GM12878 (cell line): ENCODE measurements at regions not wholly inside any gene's neighbourhood (a gene's known extent, or its start where the extent isn't known, plus 50 kb on each side); places are given as distances from the start of the nearest gene placed in this dataset.

ENCODE experiments used
- ATAC-seq: fragments of 200-7000 bp; cut with Tn5 transposase; 3 replicates; pipeline ENCODE4 v1.9.1; 2020; ENCODE audit warnings: mild to moderate bottlenecking, moderate library complexity
- BruUV-seq: library from RNA; stranded (reverse); fragments of 400-500 nt; replicated peaks from 2 replicates; lab custom pipeline; 2021; lab: Mats Ljungman, UMichigan
- CTCF ChIA-PET: fragments of 300-600 bp; sonication (Branson Sonifier 250); formaldehyde crosslinking; extraction: SDS; loops from one replicate; lab custom pipeline; 2021; ENCODE audit warnings: inconsistent platforms; lab: Yijun Ruan, JAX
- POLR2A ChIA-PET: fragments of 350-600 bp; formaldehyde crosslinking; extraction: SDS; loops from one replicate; lab custom pipeline; 2021; ENCODE audit warnings: inconsistent platforms; lab: Charles Lee
- RAD21 ChIA-PET: fragments of 300-600 bp; sonication (Branson Sonifier 250); formaldehyde crosslinking; loops from one replicate; lab custom pipeline; 2023; ENCODE audit warnings: antibody characterized with exemption; ENCODE audit not compliant: unreplicated experiment; lab: Charles Lee
- SMC1A ChIA-PET: fragments of 300-600 bp; sonication (Branson Sonifier 250); formaldehyde crosslinking; loops from one replicate; lab custom pipeline; 2023; ENCODE audit not compliant: unreplicated experiment, uncharacterized antibody; lab: Charles Lee
- DNase-seq: peaks from one replicate; pipeline ENCODE4 v3.0.0-alpha.2; 2011; ENCODE audit warnings: low read depth, low spot score
- FAIRE-seq: peaks from 3 replicates; lab custom pipeline; 2011; peaks lifted over from hg19 to GRCh38; lab: Jason Lieb, UNC
- H2AFZ ChIP-seq: 2 replicates; pipeline ENCODE4 v1.6.0; 2011; ENCODE audit warnings: low read depth, low read length, control low read depth; ENCODE audit not compliant: control insufficient read depth
- H3K27ac ChIP-seq: 2 replicates; pipeline ENCODE4 v1.5.1; 2011; ENCODE audit warnings: control low read depth; ENCODE audit not compliant: control insufficient read depth, insufficient read depth
- H3K27me3 ChIP-seq, 2 experiments: replicated peaks in 1 of 2; 2 replicates each; pipeline versions ENCODE4 v1.6.0 to v1.6.1; 2011; ENCODE audit warnings: low read length in 1 of 2; ENCODE audit not compliant: control insufficient read depth in 2 of 2, insufficient read depth in 2 of 2
- H3K36me3 ChIP-seq, 2 experiments: 2 replicates each; pipeline ENCODE4 v1.5.1; 2011; ENCODE audit warnings: low read length in 1 of 2; ENCODE audit not compliant: control insufficient read depth in 2 of 2, insufficient read depth in 2 of 2
- H3K4me1 ChIP-seq: 2 replicates; pipeline ENCODE4 v1.6.1; 2011; ENCODE audit warnings: mild to moderate bottlenecking, low read length, moderate library complexity, mixed read lengths; ENCODE audit not compliant: control insufficient read depth, insufficient read depth
- H3K4me2 ChIP-seq: 2 replicates; pipeline ENCODE4 v1.6.0; 2011; ENCODE audit warnings: control low read depth; ENCODE audit not compliant: control insufficient read depth, insufficient read depth
- H3K4me3 ChIP-seq: fragments of 200-600 bp; sonication (generic); 2 replicates; pipeline ENCODE4 v1.5.1; 2016
- H3K79me2 ChIP-seq: 2 replicates; pipeline ENCODE4 v1.6.0; 2011; ENCODE audit warnings: low read length; ENCODE audit not compliant: control insufficient read depth, insufficient read depth
- H3K9ac ChIP-seq: 2 replicates; pipeline ENCODE4 v1.8.0; 2011; ENCODE audit warnings: low read length, control low read depth, mixed read lengths; ENCODE audit not compliant: control insufficient read depth, insufficient read depth
- H3K9me3 ChIP-seq: replicated peaks from 3 replicates; pipeline ENCODE4 v1.5.1; 2011; ENCODE audit warnings: mild to moderate bottlenecking, low read length; ENCODE audit not compliant: control insufficient read depth, insufficient read depth
- H4K20me1 ChIP-seq: 2 replicates; pipeline ENCODE4 v1.6.0; 2011; ENCODE audit not compliant: control insufficient read depth, insufficient read depth
- ASH2L ChIP-seq: fragments of 300-600, 200-600 bp; sonication (generic); IDR thresholded peaks from 2 replicates; pipeline ENCODE4 v1.6.1; 2017; ENCODE audit warnings: low read depth, mild to moderate bottlenecking, borderline replicate concordance
- BHLHE40 ChIP-seq, 2 experiments: fragments of 450-650 bp in 1 of 2; IDR thresholded peaks; 2 replicates each; pipeline ENCODE4 v1.6.1; 2011 to 2017; ENCODE audit warnings: low read depth in 2 of 2, borderline replicate concordance in 1 of 2, improper control_type of control experiment in 1 of 2, low read length in 1 of 2, mild to moderate bottlenecking in 1 of 2
- FOS ChIP-seq: IDR thresholded peaks from 3 replicates; pipeline ENCODE4 v1.6.1; 2011; ENCODE audit warnings: borderline replicate concordance; ENCODE audit not compliant: insufficient read length; ENCODE audit errors: extremely low read depth
- GATAD2B ChIP-seq: fragments of 450-650 bp; conservative IDR thresholded peaks from 2 replicates; pipeline ENCODE4 v1.6.1; 2017; ENCODE audit warnings: low read depth, mild to moderate bottlenecking, moderate library complexity
- JUND ChIP-seq: IDR thresholded peaks from 2 replicates; pipeline ENCODE4 v1.6.1; 2012; ENCODE audit warnings: low read depth, mild to moderate bottlenecking, low read length, improper control_type of control experiment, moderate library complexity
- ZNF274 ChIP-seq: IDR thresholded peaks from one replicate; pipeline ENCODE4 v1.8.0; 2011; ENCODE audit not compliant: insufficient read length, insufficient read depth
- WGBS: methylation state at CpG from one replicate; pipeline ENCODE4 v1.1.6; 2016; ENCODE audit warnings: low lambda C conversion rate; ENCODE audit not compliant: insufficient replicate concordance, insufficient coverage; ENCODE audit errors: missing lambda C conversion rate; 5-methylcytosine and 5-hydroxymethylcytosine counted together
- in situ Hi-C: fragments of 300-500 bp; cut with MboI; formaldehyde crosslinking; loops from 9 replicates; pipeline ENCODE4 v1.14.3; 2018; ENCODE audit warnings: mixed read lengths
- intact Hi-C: fragments of 100-400 bp; cut with micrococcal nuclease; formaldehyde crosslinking; loops from one replicate; pipeline ENCODE4 v1.14.2; 2022; ENCODE audit not compliant: unreplicated experiment

DNA sequence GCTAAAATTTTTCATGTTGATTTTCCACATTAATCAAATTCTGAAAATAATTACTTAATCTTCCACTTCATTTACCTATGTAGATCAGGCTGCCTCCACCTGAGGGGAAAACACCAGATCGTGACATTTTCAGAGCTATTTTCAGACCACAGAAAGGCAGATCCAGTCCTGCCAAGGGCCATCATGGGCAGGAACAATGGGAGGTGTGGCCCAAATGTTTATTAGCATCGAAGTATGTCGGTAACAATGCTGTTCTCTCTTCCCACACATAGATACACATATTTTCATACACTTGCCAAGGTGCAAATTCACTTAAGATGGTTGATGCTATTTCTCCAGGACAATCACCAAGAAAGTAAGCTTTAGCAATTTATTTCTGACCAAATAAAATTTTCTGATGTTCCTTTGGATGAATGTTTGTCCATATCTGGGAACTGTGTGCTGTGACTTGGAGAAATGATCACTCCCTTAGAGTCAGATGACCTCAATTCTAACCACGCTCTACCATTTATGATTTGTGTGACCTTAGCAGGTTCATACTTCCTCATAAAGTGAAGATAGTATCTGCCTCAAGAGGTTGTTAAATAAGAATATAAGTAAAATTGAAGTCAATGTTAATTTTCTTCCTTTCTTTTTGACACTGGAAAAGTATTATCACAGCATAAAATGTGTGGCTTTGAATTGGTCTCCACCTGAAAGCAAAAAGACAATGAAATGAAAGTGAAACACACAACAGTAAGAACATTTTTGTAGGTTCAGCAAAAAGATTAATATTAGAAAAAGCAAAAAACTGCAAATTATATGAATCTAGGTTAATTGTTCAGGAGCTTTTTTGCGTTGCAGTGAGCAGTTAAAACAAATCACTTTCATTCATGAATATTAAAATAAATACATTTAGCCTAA lies 310.4 kb upstream of the PHF14 start:
- intact Hi-C loops (no loop called here), in situ Hi-C loops (no loop called here)
- no peaks in the 10 kb centered on the region for H4K20me1 ChIP-seq
- TF ChIP-seq ASH2L (no peak), JUND (no peak), GATAD2B (no peak), ZNF274 (no peak), FOS (no peak), BHLHE40 (IDR thresholded peaks at IDR 0.05; ENCODE audit: borderline replicate concordance in 1 of 2, low read depth in 2 of 2, low read length in 1 of 2) (0 out of 4 replicates have a peak, but pooled peaks of 1 of the 2 experiments have one; percentile 8)
- no peak overlapping the region for H3K9ac ChIP-seq
- WGBS: 30% methylated on average over 5 of the region's 5 CpGs
- H3K9me3 ChIP-seq: no peaks in the 10 kb centered on the region
- no peaks in the 10 kb centered on the region for H3K36me3 ChIP-seq
- H3K27me3 ChIP-seq: no peaks in the 10 kb centered on the region
- H3K27ac ChIP-seq: no peak overlapping the region
- ATAC-seq (peak; percentile 69), DNase-seq (no peak), FAIRE-seq (no peak)
- H3K4me2 ChIP-seq: no peak overlapping the region
- H3K4me1 ChIP-seq: no peaks in the 10 kb centered on the region
- ChIA-PET SMC1A (interaction anchor here (0.7 to 1.6 kb wide), 3 partner anchors 13 to 167 kb away, joined by 3 to 4 read pairs (median 3); no protein-coding TSS in a partner anchor), POLR2A (no interaction called here), CTCF (interaction anchor here (0.7 kb wide), 1 partner anchor 11 kb away, joined by 3 read pairs; no protein-coding TSS in a partner anchor), RAD21 (no interaction called here)
- H3K79me2 ChIP-seq: no peaks in the 10 kb centered on the region
- H2AFZ ChIP-seq: no peak overlapping the region
- BruUV-seq: no TSS peak
- H3K4me3 ChIP-seq: no peak overlapping the region

- RAD21 ChIA-PET: no interaction called here
- no TSS peak for BruUV-seq
- Histone ChIP-seq H2AFZ (no peak overlapping the region), H3K9ac (no peak overlapping the region), H3K27me3 (no peaks in the 10 kb centered on the region), H3K36me3 (no peaks in the 10 kb centered on the region), H3K27ac (no peak overlapping the region), H4K20me1 (no peaks in the 10 kb centered on the region), H3K79me2 (no peaks in the 10 kb centered on the region), H3K4me1 (no peaks in the 10 kb centered on the region), H3K4me2 (no peak overlapping the region), H3K4me3 (no peak overlapping the region), H3K9me3 (no peaks in the 10 kb centered on the region)
- POLR2A ChIA-PET: no interaction called here
- DNase-seq (no peak), FAIRE-seq (no peak), ATAC-seq (no peak)
- WGBS: 11% methylated on average over 5 of the region's 5 CpGs
- CTCF ChIA-PET: no interaction called here
- intact Hi-C loops (no loop called here), in situ Hi-C loops (no loop called here)
- SMC1A ChIA-PET: no interaction called here
- no peak for TF ChIP-seq JUND
Observed at GRCh38 chr7:10672186-10672585, 301.5 kb upstream of the PHF14 start.
